ENCODE measurements at regions not wholly inside any gene's neighbourhood (a gene's known extent, or its start where the extent isn't known, plus 50 kb on each side); places are given as distances from the start of the nearest gene placed in this dataset.

DNA sequence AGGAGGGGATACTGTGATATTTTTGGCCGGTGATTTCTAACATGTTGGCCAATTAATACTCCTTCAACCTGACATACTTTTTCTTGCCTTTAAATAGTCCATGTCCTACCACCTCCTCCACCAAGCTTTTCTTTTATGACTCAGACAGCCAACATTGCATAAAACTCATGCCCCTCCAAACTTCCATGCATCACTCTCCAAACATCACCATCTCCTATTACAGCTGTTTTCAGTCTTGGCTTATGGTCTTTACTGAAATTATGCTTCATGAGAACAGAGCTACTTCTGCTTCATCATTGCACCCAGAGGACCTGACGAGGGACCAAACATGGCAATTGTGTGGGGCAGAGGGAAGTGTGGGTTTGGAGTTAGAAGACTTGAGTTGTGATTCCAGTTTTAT is 305.4 kb downstream of the LPIN1 start:
- H3K27me3 ChIP-seq (ENCODE audit: low read depth, low read length) = peaks cover 38% of the 10 kb centered on the region
- TF ChIP-seq EZH2phosphoT487 (IDR thresholded peaks at IDR 0.05; ENCODE audit: low read depth) = no peak
- TF ChIP-seq, protein P1, sequence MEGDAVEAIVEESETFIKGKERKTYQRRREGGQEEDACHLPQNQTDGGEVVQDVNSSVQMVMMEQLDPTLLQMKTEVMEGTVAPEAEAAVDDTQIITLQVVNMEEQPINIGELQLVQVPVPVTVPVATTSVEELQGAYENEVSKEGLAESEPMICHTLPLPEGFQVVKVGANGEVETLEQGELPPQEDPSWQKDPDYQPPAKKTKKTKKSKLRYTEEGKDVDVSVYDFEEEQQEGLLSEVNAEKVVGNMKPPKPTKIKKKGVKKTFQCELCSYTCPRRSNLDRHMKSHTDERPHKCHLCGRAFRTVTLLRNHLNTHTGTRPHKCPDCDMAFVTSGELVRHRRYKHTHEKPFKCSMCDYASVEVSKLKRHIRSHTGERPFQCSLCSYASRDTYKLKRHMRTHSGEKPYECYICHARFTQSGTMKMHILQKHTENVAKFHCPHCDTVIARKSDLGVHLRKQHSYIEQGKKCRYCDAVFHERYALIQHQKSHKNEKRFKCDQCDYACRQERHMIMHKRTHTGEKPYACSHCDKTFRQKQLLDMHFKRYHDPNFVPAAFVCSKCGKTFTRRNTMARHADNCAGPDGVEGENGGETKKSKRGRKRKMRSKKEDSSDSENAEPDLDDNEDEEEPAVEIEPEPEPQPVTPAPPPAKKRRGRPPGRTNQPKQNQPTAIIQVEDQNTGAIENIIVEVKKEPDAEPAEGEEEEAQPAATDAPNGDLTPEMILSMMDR (IDR thresholded peaks at IDR 0.05; ENCODE audit: low read depth, low read length) = no peak
- no peaks in the 10 kb centered on the region for H3K79me2 ChIP-seq (ENCODE audit: low read length)
- H3K9ac ChIP-seq (ENCODE audit: low read length) = no peak overlapping the region
- H2AFZ ChIP-seq (ENCODE audit: low read depth, low read length) = no peak overlapping the region
- H3K4me1 ChIP-seq (ENCODE audit: low read length) = peaks cover 6% of the 10 kb centered on the region; the same call in 1 of the 2 replicates
- H3K4me3 ChIP-seq (ENCODE audit: low read length) = no peak overlapping the region
- H3K4me2 ChIP-seq (ENCODE audit: low read length) = no peak overlapping the region
- no peaks in the 10 kb centered on the region for H4K20me1 ChIP-seq (ENCODE audit: insufficient read depth, low read length)
- H3K36me3 ChIP-seq (replicated peaks; ENCODE audit: low read depth, low read length) = no peaks in the 10 kb centered on the region
- no peaks in the 10 kb centered on the region; the same call in 1 of the 2 replicates for H3K9me3 ChIP-seq (ENCODE audit: insufficient read depth, low read length)
- H3K27ac ChIP-seq (ENCODE audit: low read length) = no peak overlapping the region

DNA sequence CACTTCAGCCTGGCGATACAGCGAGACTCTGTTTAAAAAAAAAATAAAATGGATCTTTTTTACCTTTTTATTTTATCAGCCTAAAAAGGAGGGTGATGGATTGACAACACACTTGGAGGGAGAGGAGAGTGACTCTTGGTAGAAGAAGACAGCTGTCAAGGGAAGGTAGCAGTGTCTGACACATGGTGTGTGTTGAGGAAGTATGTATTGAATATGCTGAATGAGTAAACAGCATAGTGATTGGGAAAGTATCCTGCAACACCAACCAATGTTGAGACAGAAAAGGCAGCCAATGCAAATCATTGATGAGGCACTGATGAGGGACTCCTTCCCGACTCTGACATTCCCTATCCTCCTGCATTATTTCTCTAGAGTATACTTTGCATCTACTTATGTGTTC is 306.4 kb downstream of the LPIN1 start:
- Histone ChIP-seq H3K4me3 (ENCODE audit: low read length) (no peak overlapping the region), H3K79me2 (ENCODE audit: low read length) (no peaks in the 10 kb centered on the region), H2AFZ (ENCODE audit: low read depth, low read length) (no peak overlapping the region), H3K27ac (ENCODE audit: low read length) (no peak overlapping the region), H3K27me3 (ENCODE audit: low read depth, low read length) (peaks cover 43% of the 10 kb centered on the region), H3K4me2 (ENCODE audit: low read length) (no peak overlapping the region), H3K9me3 (ENCODE audit: insufficient read depth, low read length) (no peaks in the 10 kb centered on the region; the same call in 1 of the 2 replicates), H3K9ac (ENCODE audit: low read length) (no peak overlapping the region), H3K4me1 (ENCODE audit: low read length) (peaks cover under 1% of the 10 kb centered on the region; the same call in 1 of the 2 replicates), H3K36me3 (replicated peaks; ENCODE audit: low read depth, low read length) (no peaks in the 10 kb centered on the region), H4K20me1 (ENCODE audit: insufficient read depth, low read length) (no peaks in the 10 kb centered on the region)
- TF ChIP-seq EZH2phosphoT487 (IDR thresholded peaks at IDR 0.05; ENCODE audit: low read depth) = no peak
- TF ChIP-seq, protein P1 (IDR thresholded peaks at IDR 0.05; ENCODE audit: low read depth, low read length) = no peak

DNA sequence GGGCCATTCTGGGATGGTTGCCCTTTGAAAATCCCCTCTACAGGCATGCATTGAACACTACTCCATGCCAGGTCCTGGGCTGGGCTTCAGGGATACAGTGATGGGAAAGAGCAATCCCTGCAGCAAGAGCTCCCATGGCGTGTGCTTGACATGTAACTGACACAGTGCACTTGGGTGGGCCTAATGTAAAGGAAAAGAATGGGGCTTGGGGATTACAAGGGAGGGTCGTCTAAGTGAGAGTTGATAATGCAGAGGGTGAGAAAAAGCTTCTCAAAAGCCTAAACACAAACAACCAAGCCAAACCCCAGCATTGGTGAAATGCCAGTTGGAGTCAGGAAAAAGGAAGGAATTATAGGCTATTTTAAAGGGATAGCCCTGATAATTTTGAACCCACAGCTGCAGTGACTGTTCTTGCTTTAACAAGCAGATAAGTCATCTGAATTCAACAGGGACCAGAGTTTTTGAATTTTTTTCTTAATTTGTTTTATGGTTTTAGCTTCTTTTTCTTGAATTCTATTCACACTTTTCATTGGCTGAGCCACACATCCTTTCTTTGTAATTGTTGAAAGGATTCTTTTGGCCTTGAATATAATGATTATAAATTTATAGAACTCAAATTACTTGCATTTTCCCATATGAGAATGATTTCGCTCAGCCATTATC is 308.7 kb downstream of the LPIN1 start:
- peaks cover 60% of the 10 kb centered on the region for H3K27me3 ChIP-seq (ENCODE audit: low read depth, low read length)
- no peak for TF ChIP-seq EZH2phosphoT487 (IDR thresholded peaks at IDR 0.05; ENCODE audit: low read depth)
- TF ChIP-seq, protein P1 (IDR thresholded peaks at IDR 0.05; ENCODE audit: low read depth, low read length) = no peak
- no peak overlapping the region for H3K4me3 ChIP-seq (ENCODE audit: low read length)
- no peaks in the 10 kb centered on the region for H4K20me1 ChIP-seq (ENCODE audit: insufficient read depth, low read length)
- no peak overlapping the region for H2AFZ ChIP-seq (ENCODE audit: low read depth, low read length)
- H3K4me2 ChIP-seq (ENCODE audit: low read length) = no peak overlapping the region
- no peaks in the 10 kb centered on the region for H3K36me3 ChIP-seq (replicated peaks; ENCODE audit: low read depth, low read length)
- H3K9ac ChIP-seq (ENCODE audit: low read length) = no peak overlapping the region
- H3K9me3 ChIP-seq (ENCODE audit: insufficient read depth, low read length) = no peaks in the 10 kb centered on the region
- no peaks in the 10 kb centered on the region for H3K79me2 ChIP-seq (ENCODE audit: low read length)
- no peak overlapping the region for H3K27ac ChIP-seq (ENCODE audit: low read length)
- H3K4me1 ChIP-seq (ENCODE audit: low read length) = no peaks in the 10 kb centered on the region

DNA sequence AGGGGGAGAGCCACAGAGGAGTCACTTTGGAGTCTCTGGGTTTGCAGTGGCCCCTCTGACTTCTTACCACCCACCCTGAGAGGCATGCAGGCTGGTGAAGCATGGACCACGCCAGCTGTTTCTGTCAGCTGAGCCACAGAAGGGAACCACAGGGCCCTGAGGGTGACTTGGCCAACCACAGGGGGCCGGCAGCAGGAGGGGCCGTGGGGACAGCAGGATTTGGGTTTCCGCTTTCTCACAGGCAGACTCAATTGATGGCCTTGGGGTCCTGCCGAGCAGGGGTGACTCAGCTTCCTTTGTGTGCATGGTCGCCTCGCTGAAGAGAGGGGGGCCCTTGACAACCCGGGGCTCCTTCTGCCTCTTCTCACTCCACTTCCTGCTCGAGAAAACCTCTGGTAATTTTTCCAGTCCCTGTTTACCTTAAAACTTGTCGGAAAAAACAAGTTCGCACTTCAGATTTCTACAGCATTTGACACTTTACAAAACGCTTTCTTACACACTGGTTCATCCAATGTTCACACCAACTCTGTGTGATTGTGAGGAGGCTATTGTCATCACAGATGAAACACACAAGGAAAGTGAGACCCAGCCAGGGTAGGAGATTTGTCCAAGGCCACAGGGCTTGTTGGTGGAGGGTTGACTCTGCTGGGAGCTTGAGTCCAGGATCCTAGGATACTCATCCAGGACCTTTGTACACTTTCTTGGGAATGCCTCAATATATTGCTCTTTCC is 311.2 kb downstream of the LPIN1 start:
- no peak overlapping the region for H3K4me2 ChIP-seq (ENCODE audit: low read length)
- H3K9ac ChIP-seq (ENCODE audit: low read length) = no peak overlapping the region

More for the DNA sequence above, 311.2 kb downstream of the LPIN1 start:
- H3K27me3 ChIP-seq (ENCODE audit: low read depth, low read length) = peaks cover 56% of the 10 kb centered on the region
- no peak overlapping the region for H3K27ac ChIP-seq (ENCODE audit: low read length)
- H2AFZ ChIP-seq (ENCODE audit: low read depth, low read length) = no peak overlapping the region
- no peaks in the 10 kb centered on the region for H3K79me2 ChIP-seq (ENCODE audit: low read length)
- H3K9me3 ChIP-seq (ENCODE audit: insufficient read depth, low read length) = no peaks in the 10 kb centered on the region
- H3K4me1 ChIP-seq (ENCODE audit: low read length) = no peaks in the 10 kb centered on the region
- no peaks in the 10 kb centered on the region for H4K20me1 ChIP-seq (ENCODE audit: insufficient read depth, low read length)
- no peak overlapping the region for H3K4me3 ChIP-seq (ENCODE audit: low read length)
- TF ChIP-seq, protein P1 (IDR thresholded peaks at IDR 0.05; ENCODE audit: low read depth, low read length) = no peak
- TF ChIP-seq EZH2phosphoT487 (IDR thresholded peaks at IDR 0.05; ENCODE audit: low read depth) = no peak
- H3K36me3 ChIP-seq (replicated peaks; ENCODE audit: low read depth, low read length) = no peaks in the 10 kb centered on the region
